ENCODE measurements at regions not wholly inside any gene's neighbourhood (a gene's known extent, or its start where the extent isn't known, plus 50 kb on each side); places are given as distances from the start of the nearest gene placed in this dataset.

DNA sequence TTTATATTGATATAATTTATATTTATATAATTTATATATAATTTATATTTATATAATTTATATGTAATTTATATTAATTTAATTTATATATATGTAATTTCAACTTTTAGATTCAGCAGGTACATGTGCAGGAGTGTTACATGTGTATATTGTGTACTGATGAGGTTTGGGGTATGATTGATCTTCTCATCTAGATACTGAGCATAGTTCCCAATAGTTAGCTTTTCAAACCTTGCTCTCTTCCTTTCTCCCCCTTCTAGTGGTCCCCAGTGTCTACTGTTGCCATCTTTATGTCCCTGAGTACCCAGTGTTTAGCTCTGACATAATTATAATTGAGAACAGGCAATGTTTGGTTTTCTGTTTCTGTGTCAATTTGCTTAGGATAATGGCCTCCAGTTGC, 1335.3 kb upstream of the CDH2 start:
- intact Hi-C loops (cut with micrococcal nuclease; ENCODE audit: unreplicated experiment): no loop called here
- Mint-ChIP-seq H3K4me3 (ENCODE audit: unreplicated experiment) (no peak overlapping the region), H3K9me3 (ENCODE audit: unreplicated experiment) (no peaks in the 10 kb centered on the region), H3K27ac (ENCODE audit: unreplicated experiment) (no peak overlapping the region), H3K4me1 (ENCODE audit: low read depth, unreplicated experiment) (no peaks in the 10 kb centered on the region), H3K36me3 (ENCODE audit: insufficient read depth, unreplicated experiment) (no peaks in the 10 kb centered on the region), H3K27me3 (ENCODE audit: insufficient read depth, unreplicated experiment) (no peaks in the 10 kb centered on the region)
- ChIA-PET CTCF (no interaction called here), POLR2A (no interaction called here)
- Histone ChIP-seq H3K27me3 (replicated peaks; ENCODE audit: control insufficient read depth, insufficient read depth, low read length) (no peaks in the 10 kb centered on the region), H3K36me3 (ENCODE audit: control insufficient read depth, insufficient read depth, low read length) (no peaks in the 10 kb centered on the region), H3K9me3 (no peaks in the 10 kb centered on the region), H3K4me3 (ENCODE audit: low read depth, low read length) (no peak overlapping the region), H3K4me1 (no peaks in the 10 kb centered on the region)
- TF ChIP-seq, protein P1, sequence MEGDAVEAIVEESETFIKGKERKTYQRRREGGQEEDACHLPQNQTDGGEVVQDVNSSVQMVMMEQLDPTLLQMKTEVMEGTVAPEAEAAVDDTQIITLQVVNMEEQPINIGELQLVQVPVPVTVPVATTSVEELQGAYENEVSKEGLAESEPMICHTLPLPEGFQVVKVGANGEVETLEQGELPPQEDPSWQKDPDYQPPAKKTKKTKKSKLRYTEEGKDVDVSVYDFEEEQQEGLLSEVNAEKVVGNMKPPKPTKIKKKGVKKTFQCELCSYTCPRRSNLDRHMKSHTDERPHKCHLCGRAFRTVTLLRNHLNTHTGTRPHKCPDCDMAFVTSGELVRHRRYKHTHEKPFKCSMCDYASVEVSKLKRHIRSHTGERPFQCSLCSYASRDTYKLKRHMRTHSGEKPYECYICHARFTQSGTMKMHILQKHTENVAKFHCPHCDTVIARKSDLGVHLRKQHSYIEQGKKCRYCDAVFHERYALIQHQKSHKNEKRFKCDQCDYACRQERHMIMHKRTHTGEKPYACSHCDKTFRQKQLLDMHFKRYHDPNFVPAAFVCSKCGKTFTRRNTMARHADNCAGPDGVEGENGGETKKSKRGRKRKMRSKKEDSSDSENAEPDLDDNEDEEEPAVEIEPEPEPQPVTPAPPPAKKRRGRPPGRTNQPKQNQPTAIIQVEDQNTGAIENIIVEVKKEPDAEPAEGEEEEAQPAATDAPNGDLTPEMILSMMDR (IDR thresholded peaks at IDR 0.05; ENCODE audit: insufficient read depth in 1 of 2, low read depth in 1 of 2, low read length in 1 of 2, severe bottlenecking in 1 of 2, unreplicated experiment in 1 of 2): no peak
- DNase-seq: no peak
- no TSS peak for BruUV-seq (replicated peaks)

DNA sequence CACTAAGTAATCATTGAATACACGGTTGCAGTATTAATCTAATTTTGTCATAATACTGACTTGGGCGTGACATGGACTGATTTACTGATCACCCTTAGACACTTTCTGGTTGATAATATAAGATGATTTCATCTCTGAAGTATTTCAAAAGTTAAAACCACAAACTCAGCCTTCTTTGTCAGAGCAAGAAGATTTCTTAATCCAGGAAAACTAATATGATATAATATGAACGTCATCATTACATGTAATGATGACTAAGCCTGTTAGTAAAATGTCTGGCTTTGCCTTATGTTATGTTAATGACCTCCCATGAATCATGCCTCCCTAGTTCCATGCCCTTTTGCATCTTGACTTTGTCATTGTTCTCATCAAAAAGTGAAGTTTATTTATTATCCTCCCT, 1325.0 kb upstream of the CDH2 start:
- H3K27ac Mint-ChIP-seq (ENCODE audit: unreplicated experiment): no peak overlapping the region
- H3K4me3 Mint-ChIP-seq (ENCODE audit: unreplicated experiment): no peak overlapping the region
- TF ChIP-seq, protein P1 (IDR thresholded peaks at IDR 0.05; ENCODE audit: insufficient read depth in 1 of 2, low read depth in 1 of 2, low read length in 1 of 2, severe bottlenecking in 1 of 2, unreplicated experiment in 1 of 2): no peak
- intact Hi-C loops (cut with micrococcal nuclease; ENCODE audit: unreplicated experiment): no loop called here
- peaks cover 2% of the 10 kb centered on the region for H3K27me3 Mint-ChIP-seq (ENCODE audit: insufficient read depth, unreplicated experiment)
- H3K4me3 ChIP-seq (ENCODE audit: low read depth, low read length): no peak overlapping the region
- H3K9me3 Mint-ChIP-seq (ENCODE audit: unreplicated experiment): no peaks in the 10 kb centered on the region
- no peaks in the 10 kb centered on the region for H3K9me3 ChIP-seq
- ChIA-PET CTCF (no interaction called here), POLR2A (no interaction called here)
- no TSS peak for BruUV-seq (replicated peaks)
- no peaks in the 10 kb centered on the region for H3K4me1 ChIP-seq
- no peaks in the 10 kb centered on the region for H3K36me3 ChIP-seq (ENCODE audit: control insufficient read depth, insufficient read depth, low read length)
- no peak for DNase-seq
- H3K27me3 ChIP-seq (replicated peaks; ENCODE audit: control insufficient read depth, insufficient read depth, low read length): no peaks in the 10 kb centered on the region
- H3K36me3 Mint-ChIP-seq (ENCODE audit: insufficient read depth, unreplicated experiment): no peaks in the 10 kb centered on the region
- no peaks in the 10 kb centered on the region for H3K4me1 Mint-ChIP-seq (ENCODE audit: low read depth, unreplicated experiment)

DNA sequence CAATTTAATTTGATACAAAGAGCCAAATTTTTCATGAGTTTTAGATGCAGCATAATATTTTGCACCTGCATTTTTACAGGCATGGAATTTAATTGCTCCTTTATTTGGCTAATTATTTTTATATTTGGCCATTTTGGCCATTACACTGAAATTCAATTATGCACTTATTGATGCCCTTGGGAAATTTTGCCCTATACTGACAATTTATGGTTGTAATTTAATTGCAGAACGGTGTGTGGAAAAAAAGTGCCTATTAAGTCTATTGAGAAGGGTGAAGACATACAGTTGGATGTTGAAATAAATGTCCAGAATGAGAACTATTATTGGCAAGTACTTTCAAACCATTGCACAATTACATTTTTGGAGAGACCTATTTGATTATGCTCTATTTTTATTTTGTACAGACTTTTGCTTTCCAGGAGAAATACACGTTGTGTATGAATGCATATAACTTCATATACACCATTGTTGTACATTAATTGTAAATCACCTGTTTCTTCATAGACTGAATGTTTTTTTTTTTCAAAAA, 1319.3 kb upstream of the CDH2 start:
- ChIA-PET CTCF (no interaction called here), POLR2A (no interaction called here)
- intact Hi-C loops (cut with micrococcal nuclease; ENCODE audit: unreplicated experiment): no loop called here
- H3K27me3 Mint-ChIP-seq (ENCODE audit: insufficient read depth, unreplicated experiment): peaks cover 2% of the 10 kb centered on the region
- H3K36me3 Mint-ChIP-seq (ENCODE audit: insufficient read depth, unreplicated experiment): no peaks in the 10 kb centered on the region
- H3K9me3 ChIP-seq: no peaks in the 10 kb centered on the region
- H3K27ac Mint-ChIP-seq (ENCODE audit: unreplicated experiment): no peak overlapping the region
- no peaks in the 10 kb centered on the region for H3K4me1 Mint-ChIP-seq (ENCODE audit: low read depth, unreplicated experiment)
- H3K36me3 ChIP-seq (ENCODE audit: control insufficient read depth, insufficient read depth, low read length): no peaks in the 10 kb centered on the region
- BruUV-seq (replicated peaks): no TSS peak
- H3K9me3 Mint-ChIP-seq (ENCODE audit: unreplicated experiment): no peaks in the 10 kb centered on the region
- no peak overlapping the region for H3K4me3 Mint-ChIP-seq (ENCODE audit: unreplicated experiment)
- no peaks in the 10 kb centered on the region for H3K27me3 ChIP-seq (replicated peaks; ENCODE audit: control insufficient read depth, insufficient read depth, low read length)
- no peak overlapping the region for H3K4me3 ChIP-seq (ENCODE audit: low read depth, low read length)
- no peaks in the 10 kb centered on the region for H3K4me1 ChIP-seq
- DNase-seq: no peak
- TF ChIP-seq, protein P1 (IDR thresholded peaks at IDR 0.05; ENCODE audit: insufficient read depth in 1 of 2, low read depth in 1 of 2, low read length in 1 of 2, severe bottlenecking in 1 of 2, unreplicated experiment in 1 of 2): no peak
